NCI-H524 treated with DMSO at 0.1 percent for 48 hours (cell line): ENCODE measurements at regions not wholly inside any gene's neighbourhood (a gene's known extent, or its start where the extent isn't known, plus 50 kb on each side); places are given as distances from the start of the nearest gene placed in this dataset.
"Not testable (repeated sequence)": the region's sequence is repeated elsewhere in the genome, so short reads cannot be mapped to it uniquely, and the experiment has no call there.

ENCODE experiments used
- DNase-seq: peaks from one replicate; lab custom pipeline; 2025; lab: John Stamatoyannopoulos, UW

DNA sequence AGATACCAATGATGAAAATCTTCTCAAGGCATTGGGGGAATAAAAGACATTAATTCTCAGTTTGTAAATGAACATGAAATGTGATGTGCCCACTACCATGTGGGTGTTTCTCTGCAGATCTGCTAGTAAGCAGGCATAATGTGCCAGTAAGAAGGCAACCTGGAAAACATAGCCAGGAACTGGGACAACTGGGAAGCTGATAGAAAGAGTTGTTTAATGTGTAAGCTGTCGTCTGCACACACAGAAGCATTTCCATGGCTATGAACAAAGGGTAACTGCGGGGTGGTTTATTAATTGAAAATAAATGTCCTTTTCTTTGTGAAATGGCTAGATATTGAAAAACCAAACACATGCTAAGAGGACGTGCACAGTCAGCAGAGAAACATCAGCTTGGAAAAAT, 52.0 kb downstream of the ZC3H11B start:
- no peak for DNase-seq

DNA sequence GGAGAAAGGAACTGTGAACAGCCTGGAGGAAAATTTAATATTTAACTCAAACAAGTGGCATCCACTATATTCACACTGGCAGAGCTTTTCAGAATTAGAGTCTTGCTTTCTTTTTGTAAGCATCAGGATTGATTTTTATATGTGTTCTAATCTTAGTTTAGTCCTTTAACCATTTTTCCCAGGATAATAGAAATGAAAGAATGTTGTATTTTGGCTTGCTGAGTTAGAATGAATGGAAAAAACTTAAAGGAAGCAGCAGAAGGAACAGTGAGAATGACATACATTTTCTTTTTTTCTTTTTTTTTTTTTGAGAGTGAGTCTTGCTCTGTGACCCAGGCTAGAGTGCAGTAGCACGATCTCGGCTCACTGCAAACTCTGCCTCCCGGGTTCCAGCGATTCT, 53.0 kb downstream of the ZC3H11B start:
- DNase-seq: no peak

DNA sequence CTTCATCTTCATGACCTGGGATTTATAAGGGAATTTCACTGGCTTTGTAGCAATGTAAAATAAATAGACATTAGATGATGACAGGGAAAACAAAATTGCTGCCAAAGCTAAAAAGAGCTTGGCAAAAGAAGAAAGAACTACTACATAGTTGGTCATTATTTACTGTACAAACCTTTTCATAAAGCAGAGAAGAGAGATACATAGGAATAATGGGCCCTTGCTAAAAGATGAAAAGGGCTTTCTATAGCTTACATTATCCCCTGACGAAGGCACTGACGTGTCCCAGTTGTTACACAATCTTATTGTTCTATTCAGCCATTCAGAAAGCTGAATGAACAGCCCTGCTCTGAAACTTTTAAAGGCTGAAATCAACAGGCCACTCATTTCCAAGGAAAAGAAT, 57.1 kb downstream of the ZC3H11B start:
- DNase-seq: no peak

DNA sequence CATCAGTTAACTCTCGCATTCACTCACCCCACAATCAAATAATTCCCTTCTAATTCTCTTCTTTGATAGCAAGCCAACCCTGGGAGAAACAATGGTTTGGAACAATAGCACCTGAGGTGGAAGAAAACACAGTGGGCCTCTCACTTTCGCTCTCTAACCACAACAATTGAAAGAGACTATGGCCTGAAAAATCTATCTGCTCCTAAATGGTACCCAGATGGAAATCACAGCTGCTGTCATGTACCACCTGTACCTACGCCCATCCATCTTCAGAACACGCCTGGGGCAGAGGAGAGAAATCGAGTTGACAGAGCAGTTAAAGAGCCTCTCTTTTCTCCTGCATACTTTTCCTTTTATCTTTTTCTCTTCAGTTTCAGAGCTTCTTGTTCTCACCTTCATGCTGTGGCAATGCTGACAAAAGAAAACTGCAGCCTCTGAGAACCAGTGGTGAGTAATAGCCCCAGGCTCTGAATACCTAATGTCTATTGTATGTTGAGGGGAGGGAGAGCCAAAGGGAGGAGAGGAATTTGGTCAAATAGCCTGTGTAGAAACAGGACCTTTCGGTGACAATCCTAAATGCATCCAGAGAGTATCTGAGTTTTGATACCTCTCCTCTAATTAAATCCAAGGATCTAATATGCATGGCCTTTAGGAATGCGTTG, 57.7 kb downstream of the ZC3H11B start:
- no peak for DNase-seq

DNA sequence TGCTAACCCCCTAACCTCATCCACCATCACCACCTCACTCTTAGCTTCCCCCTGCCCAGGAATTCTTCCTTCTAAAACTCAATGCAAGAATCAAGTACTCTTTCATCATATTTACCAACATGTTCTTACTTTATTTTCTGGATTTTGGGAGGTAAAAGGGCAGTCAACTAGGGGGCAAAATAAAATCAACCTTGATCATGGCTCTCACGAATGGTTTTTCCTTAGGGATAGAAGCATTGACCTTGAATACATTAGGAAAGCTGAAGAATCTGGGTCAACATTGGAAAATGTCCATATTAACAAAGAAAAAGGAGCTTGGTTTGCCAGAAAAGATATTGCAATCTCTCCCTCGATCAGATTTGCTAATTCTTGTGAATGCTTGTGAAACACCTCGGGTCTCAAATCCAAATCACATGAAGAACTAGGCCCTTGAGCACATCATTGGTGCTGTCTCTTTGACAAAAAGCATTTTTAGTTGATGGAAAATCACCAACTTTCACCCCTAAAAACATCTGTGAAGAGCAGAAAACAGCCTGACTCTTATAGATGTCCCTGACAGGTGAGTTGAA, 58.9 kb downstream of the ZC3H11B start:
- no peak for DNase-seq

DNA sequence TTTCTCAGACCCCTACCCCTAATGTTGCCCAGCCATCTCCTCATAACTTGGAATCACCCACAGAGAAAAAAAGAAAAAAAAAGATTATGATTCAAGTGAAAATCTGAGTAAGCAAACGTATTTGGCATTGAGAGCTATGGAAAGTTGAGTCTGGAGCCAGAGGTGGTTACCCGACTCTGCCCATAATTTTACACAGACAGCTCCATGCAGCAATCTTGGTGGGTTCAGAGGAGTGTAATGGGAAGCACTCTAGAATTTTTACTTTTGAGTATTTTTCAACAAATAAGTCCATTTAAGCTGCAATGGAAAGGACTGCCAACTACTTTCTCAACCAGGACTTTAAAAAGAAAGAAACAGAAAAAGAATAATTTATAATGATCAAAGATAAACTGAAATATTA, 62.7 kb downstream of the ZC3H11B start:
- no peak for DNase-seq

DNA sequence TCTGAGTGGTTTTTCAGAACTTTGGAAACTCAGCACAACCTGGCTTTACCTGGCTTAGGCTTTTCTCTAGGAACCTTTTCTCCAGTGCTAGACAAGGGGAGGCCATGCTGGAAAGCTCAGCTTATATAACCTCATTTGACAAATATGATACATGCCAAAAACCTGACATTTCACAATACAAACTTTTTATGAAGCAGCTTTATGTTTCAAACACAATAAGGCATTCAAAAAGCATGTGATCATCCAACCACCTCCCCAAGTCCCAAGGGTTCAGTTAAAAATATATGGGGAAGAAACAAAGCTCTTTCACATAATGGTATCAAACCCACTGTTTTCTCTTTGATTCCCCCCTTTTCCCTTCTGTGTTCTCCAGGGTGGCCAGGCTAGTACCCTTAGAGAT, 63.7 kb downstream of the ZC3H11B start:
- DNase-seq: no peak

DNA sequence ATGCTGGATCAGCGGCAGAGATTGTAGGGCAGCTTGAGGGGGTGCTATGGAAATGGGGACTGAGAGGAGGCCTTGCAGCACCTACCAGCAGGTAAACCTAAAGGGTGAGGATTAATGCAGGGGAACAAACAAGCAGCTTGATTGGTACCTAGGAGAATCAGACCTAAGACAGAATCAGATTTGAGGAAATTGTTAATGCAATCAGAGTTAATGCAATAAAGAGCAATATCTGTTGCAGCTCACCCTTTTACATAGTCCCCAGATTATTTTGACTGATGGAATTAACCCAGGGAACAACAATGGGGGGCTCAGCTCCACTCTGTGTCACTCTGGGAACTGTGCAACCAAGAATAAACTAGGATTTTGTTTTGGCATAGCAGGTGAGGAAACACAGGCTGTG, 64.5 kb downstream of the ZC3H11B start:
- DNase-seq: no peak

DNA sequence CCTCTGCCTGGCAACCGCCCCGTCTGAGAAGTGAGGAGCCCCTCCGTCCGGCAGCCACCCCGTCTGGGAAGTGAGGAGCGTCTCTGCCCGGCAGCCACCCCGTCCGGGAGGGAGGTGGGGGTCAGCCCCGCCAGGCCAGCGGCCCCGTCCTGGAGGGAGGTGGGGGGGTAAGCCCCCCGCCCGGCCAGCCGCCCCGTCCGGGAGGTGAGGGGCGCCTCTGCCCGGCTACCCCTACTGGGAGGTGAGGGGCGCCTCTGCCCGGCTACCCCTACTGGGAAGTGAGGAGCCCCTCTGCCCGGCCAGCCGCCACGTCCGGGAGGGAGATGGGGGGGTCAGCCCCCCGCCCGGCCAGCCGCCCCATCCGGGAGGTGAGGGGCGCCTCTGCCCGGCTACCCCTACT, 67.1 kb downstream of the ZC3H11B start:
- DNase-seq: not testable (repeated sequence)

DNA sequence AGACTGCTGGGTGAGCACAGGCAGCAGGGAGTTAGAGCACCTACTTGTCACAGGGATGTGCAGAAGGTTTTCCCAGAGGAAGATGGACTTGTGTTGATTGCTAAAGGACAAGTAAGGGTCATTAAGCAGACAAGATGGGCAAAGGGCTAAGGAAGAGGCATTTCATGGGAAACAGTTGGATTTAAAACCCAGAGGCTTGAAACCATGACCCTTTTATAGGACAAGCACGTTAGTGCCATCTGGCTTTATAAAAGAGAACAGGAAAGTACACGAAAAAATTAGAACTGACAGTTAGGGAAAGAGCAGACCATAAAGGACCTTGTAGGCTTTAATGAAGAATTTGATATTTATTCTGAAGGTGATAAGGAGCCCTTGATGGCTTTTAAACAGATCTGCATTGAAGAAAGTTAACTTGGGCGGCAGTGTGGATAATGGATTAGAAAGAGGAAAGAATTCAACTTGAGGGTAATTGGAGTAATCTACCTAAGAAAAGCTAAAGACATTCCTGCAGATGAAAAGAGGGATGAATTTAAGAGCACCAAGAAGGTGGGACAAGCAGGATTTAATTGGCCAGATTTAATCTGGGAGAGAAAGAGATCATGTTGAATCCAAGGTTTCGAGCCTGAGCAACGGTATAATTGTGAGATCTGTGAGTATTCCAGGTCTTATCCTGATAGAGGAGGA, 68.6 kb downstream of the ZC3H11B start:
- peak; percentile 33 for DNase-seq

DNA sequence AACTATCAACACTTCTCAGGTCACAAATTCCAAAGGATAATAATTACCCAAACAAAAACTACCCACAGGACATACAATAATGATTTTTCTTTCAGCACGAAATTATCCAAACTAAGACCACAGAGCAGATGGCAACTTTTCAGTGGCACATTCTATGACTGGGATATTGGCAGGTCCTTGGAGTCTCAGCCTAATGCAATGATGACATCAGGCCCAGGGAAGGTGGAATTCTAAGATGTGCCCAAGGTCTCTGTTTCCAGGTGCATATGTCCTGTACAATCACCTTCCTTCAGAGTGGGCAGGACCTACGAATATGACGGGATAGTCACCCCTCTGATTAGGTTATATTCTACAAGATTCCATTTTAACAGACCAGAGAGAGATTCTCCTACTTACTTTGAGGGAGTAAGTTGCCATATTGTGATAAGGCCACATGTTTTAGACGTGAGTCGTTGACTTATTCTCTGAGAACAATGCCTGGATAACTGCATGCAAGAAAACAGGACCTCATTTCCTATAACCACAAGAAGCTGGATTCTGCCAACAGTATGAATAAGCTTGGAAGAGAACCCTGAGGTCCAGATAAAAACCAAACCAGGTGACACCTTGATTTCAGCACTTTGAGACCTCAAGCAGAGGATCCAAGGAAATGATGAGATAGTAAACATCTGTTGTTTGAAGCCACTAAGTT, 69.9 kb downstream of the ZC3H11B start:
- no peak for DNase-seq

DNA sequence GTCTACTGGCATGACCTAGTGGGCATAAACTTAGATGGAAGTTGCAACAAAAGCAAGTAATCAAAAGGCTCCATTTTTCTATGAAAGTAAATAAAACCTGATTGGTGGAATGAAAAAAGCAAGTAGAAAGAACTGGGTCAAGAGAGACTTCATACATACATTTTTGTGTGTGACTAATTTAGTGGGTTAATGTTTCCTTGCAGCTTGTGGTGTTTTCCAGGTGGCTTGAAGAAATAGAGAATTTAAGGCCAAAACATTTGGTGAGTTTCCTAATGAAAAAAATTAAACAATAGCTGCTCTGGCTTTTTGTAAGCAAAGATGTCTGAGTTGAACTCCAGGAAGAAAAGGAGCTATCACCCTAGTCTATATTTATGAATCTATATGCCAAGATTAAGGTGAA, 71.0 kb downstream of the ZC3H11B start:
- DNase-seq: no peak

DNA sequence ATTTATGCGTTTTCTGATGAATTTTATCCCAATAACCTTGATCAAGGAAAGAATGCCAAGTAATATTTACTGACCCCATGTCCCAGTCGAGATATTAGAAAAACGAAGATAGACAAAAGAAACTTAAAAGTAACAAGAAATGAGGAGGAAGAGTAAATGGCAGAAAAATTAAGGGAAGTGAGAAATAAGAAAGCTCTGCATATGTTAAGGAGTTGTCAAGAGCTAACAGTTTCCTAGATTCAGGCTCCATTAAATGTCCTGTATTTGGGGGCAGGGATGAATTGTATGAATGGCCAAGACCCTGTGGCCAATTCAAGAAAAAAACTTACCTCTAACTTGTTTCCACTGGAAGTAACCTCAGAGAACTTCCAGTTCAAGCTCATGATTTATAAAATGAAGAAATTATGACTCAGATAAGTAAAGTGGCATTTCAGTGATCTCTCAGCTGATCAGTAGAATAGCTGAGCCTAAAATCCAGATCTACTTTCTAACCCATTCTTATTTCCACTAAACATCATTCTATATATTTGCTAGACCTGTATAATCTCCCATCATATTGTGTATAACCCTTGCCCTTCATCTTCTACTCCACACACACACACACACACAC, 73.2 kb downstream of the ZC3H11B start:
- no peak for DNase-seq

DNA sequence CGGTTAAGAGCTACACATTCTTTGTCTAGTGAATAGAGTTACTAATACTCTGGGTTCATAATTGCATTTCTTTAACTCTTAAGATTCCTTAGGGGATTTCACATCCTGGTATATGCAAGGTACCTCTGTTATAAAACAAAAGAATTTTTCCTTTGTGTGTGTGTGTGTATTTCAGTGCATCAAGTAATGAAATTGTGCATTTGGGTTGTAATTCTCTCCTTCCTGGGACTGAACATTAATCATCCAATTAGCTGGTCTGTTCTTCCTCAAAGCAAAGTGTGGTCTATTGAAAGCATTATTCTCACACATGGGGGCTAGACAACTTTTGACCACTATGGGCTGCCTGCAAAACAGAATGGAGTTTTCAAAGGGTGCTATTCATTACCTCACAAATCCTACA, 74.0 kb downstream of the ZC3H11B start:
- DNase-seq: no peak

DNA sequence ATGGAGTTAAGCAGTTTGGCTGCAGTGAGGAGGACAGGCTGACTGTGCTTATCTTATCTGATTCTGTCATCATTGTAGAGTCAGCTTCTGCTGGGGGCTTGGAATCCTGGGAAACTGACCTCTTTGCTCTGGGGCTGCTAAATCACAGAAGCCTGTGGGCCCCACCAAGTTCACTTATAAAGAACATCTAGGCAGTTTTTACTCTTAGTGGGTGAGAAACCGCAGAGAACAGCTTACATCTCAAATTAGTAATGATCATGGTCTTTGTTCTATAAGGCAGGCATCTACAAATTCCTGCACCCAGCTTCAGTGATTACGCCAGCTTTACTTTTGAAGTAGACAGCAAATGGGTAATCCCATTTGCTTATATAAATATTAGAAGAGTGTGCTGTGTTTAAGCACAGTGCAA, 75.7 kb downstream of the ZC3H11B start:
- DNase-seq: no peak

DNA sequence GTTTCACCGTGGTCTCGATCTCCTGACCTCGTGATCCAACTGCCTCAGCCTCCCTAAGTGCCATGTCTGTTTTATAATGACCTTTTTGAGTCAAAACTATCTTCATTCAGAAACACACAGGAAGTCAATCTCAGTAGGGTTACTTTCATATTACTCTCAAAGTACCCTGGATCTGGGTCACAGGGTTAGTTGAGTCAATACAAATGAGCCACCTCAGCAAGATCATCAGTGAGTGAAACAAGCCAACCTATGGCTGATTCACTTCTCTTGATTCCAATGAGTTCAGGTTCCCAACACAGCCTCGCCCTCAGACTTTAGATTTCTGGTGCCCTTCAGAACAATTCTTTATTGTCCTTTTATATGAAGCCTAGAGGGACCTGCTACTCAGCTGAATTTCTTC, 76.9 kb downstream of the ZC3H11B start:
- no peak for DNase-seq

DNA sequence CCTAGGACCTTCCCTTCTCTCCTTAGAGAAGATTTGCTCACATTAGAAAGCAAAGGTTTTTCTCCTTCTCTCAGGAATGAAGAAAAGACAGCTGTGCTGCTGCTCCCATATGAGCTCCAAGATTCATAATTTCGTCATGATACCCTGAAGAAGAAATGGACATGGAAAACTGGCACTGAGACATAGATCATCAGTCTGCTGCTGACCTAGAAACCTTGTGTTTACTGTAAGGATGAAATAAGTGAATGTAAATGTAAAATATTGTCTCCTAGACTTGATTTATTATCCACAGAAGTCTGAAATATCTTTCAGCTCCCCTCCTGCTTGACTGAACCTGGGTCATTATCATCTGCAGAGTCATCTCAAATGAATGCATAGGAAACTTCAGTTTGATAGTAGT, 77.9 kb downstream of the ZC3H11B start:
- DNase-seq: no peak

DNA sequence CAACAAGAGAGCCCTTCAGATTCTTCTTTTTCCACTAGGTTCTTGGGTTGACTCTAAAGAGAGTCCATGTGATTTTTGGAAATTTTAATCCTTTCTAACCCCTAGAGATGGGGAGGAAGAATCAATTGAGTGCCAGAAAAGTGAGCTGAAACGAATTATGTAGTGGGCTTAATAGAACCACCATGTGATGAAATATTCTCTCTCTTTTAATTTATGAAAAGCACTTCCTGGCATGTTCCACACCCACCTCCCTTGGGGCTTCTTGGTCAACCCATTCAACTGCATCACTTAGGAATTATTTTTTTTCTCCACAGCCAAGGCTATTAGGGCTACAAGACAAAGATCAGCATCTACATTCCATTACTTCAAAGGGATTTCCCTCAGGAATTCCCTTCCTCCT, 79.6 kb downstream of the ZC3H11B start:
- DNase-seq: no peak

DNA sequence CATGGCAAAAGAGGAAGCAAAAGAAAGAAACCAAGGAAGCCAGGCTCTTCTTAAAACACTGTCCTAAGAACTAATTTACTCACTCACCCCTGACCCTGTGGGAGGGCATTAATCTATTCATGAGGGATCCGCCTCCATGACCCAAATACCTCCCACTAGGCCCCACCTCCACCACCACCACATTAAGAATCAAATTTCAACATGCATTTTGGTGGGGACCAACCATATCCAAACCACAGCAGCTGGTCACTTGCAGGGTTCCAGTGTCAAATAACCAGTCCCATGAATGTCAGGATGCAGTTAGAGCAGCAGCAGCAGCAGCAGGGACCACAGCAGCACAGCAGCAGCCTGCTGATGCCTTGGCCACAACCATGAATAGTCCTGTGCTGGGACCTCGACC, 83.8 kb downstream of the ZC3H11B start:
- DNase-seq: no peak

DNA sequence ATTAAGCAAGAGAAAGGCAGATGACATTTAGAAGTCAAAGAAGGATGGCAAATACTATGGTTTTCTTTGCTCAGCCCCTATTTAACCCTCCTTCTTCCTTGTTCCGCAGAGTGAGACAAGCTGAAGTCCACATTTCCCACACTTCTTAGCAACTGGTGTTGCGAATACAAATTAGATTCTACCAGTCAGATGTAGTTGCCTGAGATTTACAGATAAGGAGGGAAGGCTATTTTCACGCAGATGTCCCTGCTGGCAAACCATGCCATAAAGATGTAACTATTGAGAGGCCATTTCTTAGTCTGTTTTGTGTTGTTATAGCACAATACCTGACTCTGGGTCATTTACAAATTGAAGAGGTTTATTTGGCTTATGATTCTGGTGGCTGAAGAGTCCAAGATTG, 84.3 kb downstream of the ZC3H11B start:
- DNase-seq: no peak

DNA sequence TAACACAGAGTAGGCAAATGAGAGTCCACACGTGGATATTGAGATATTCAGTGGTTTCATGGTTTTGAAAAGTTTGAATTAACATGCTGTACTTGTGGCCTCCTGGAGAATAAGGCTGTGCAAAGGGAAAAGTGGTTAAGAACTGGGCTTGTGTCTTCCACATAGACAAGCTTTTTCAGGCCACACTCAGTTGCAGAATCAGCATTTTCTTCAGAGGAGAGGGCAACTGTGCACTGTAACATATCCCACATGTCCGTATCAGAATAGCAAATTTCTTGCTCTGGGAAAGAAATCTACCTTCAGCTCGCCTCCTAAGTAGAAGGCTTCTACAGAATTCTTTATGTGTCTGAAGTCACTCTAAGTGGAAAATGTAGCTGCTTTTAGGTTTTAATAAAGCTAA, 84.9 kb downstream of the ZC3H11B start:
- no peak for DNase-seq

DNA sequence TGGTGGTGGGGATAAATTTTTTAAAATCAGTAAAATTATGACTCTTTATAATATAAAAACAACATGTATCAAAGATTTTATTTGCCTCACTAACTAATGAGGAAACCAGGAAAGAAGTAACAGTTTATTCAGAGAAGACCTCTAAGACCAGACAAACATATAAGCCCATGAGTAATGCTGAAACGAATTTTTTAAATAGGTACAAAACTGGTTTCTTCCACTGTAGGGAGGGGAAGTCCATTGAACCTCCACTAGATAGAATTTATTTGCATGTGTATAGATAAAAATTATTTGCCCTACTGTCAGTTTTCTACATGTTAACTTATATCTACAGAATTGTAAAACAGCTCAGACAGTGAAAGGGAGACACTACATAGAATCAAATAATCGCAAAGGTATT, 86.8 kb downstream of the ZC3H11B start:
- DNase-seq: no peak

DNA sequence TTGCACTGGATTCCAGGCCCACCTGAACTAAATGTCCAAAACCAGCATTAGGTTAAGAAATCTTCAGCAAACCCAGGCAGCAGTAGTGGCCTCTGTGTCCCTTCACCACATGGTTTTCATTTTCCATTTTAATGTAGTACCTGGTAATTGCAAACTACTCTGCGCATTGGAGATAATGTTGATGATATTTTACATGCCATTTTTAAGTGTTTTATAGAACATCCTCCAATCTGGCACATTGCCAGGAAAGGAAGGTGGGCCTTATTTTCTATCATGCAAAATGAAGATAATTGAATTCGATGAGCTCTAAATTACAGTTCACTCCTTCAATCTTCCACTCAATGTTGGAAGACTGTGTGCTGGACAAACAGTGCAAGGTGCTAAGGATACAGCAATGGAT, 89.5 kb downstream of the ZC3H11B start:
- DNase-seq: no peak
